ENCODE measurements at regions not wholly inside any gene's neighbourhood (a gene's known extent, or its start where the extent isn't known, plus 50 kb on each side); places are given as distances from the start of the nearest gene placed in this dataset.

DNA sequence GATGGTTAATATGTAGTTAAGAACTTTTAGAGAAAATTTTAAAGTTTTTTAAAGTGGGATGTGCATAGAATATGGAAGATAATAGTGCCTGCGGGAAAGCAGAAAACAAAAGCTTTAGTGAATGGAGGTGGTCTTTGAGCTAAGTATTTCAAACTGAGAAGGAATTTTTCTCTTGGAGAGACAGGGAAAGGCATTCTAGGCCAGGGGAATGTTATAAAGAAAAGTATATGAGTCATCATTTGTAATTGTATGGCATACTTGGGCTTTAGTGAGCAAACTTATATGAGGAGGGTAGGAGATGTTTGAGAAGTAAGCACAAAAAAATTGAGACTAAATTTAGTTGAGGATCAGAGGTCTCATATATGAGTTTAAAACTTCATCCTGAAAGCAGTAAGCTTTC lies 467.0 kb downstream of the PPARGC1A start:
- TF ChIP-seq, protein P1, sequence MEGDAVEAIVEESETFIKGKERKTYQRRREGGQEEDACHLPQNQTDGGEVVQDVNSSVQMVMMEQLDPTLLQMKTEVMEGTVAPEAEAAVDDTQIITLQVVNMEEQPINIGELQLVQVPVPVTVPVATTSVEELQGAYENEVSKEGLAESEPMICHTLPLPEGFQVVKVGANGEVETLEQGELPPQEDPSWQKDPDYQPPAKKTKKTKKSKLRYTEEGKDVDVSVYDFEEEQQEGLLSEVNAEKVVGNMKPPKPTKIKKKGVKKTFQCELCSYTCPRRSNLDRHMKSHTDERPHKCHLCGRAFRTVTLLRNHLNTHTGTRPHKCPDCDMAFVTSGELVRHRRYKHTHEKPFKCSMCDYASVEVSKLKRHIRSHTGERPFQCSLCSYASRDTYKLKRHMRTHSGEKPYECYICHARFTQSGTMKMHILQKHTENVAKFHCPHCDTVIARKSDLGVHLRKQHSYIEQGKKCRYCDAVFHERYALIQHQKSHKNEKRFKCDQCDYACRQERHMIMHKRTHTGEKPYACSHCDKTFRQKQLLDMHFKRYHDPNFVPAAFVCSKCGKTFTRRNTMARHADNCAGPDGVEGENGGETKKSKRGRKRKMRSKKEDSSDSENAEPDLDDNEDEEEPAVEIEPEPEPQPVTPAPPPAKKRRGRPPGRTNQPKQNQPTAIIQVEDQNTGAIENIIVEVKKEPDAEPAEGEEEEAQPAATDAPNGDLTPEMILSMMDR (conservative IDR thresholded peaks at IDR 0.05 in 1 of 2, IDR thresholded peaks at IDR 0.05 in 1 of 2; ENCODE audit: low read depth in 1 of 2, low read length in 2 of 2): no peak
- TF ChIP-seq EZH2 (IDR thresholded peaks at IDR 0.05; ENCODE audit: low read length, missing control alignments): no peak

Data from fibroblast of lung (primary cell).